ENCODE measurements at regions not wholly inside any gene's neighbourhood (a gene's known extent, or its start where the extent isn't known, plus 50 kb on each side); places are given as distances from the start of the nearest gene placed in this dataset.

DNA sequence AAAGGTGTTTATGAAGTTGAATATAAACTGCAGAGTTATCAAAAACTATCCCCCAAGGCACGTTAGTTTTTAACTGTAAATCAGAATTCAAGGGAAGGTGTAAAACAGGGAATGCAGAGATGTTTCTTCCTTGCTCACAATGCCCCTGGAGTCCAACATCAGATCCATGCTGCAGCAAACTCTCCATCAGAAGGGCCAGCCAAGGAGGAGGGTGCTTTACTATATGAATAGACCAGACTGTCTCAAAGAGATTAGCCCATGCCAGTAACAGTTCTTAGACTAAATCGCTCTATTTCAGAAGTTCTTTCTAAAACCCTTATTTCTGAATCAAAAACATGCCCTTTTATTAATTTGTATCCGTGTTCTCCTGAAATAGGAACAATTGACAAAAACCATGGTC is 362.8 kb upstream of the RPS23 start:
- TF ChIP-seq, protein P1, sequence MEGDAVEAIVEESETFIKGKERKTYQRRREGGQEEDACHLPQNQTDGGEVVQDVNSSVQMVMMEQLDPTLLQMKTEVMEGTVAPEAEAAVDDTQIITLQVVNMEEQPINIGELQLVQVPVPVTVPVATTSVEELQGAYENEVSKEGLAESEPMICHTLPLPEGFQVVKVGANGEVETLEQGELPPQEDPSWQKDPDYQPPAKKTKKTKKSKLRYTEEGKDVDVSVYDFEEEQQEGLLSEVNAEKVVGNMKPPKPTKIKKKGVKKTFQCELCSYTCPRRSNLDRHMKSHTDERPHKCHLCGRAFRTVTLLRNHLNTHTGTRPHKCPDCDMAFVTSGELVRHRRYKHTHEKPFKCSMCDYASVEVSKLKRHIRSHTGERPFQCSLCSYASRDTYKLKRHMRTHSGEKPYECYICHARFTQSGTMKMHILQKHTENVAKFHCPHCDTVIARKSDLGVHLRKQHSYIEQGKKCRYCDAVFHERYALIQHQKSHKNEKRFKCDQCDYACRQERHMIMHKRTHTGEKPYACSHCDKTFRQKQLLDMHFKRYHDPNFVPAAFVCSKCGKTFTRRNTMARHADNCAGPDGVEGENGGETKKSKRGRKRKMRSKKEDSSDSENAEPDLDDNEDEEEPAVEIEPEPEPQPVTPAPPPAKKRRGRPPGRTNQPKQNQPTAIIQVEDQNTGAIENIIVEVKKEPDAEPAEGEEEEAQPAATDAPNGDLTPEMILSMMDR (IDR thresholded peaks at IDR 0.05) = no peak
- no peak for TF ChIP-seq POLR2A (IDR thresholded peaks at IDR 0.05; ENCODE audit: low read depth)
